GM12873 (cell line): ENCODE measurements at regions not wholly inside any gene's neighbourhood (a gene's known extent, or its start where the extent isn't known, plus 50 kb on each side); places are given as distances from the start of the nearest gene placed in this dataset.

Experiments used
- TF ChIP-seq, protein P1 (sequence below): IDR thresholded peaks from 2 replicates; pipeline ENCODE4 v1.5.1; 2012; ENCODE audit warnings: low read depth, mild to moderate bottlenecking, moderate library complexity, low read length, control low read depth; ENCODE audit not compliant: insufficient read depth; ENCODE audit errors: missing control alignments

DNA sequence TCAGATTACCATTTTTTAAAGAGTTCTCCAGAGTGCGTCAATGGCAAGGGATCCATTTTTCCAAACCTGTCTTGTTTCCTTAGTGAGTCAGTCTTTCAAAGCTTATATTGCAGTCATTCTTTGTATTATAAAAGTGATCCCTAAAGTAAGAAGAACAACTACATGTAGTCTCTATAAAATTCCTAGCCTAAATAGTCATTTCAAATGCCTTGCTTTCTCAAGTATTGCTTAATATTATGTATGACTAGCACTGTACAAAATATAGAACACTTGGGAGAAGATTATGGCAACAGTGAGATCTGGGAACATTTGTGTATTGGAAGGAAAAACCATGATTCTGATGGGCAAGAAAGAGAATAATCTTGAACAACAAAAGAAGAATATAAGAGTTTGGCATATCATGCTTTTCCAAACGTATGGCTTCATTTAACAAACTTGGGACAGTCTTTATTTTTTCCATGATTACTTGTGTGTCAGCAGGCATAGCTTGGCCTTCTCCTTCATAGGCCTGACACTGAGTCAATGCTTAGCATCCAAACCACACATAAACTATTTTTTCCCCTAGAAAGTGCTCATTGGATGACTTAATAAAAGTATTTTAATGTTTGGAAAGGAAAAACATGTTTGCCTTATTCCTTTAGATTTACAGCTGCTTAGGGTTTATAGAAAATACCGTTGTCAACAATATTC lies 547.4 kb downstream of the LTN1 start:
- TF ChIP-seq, protein P1, sequence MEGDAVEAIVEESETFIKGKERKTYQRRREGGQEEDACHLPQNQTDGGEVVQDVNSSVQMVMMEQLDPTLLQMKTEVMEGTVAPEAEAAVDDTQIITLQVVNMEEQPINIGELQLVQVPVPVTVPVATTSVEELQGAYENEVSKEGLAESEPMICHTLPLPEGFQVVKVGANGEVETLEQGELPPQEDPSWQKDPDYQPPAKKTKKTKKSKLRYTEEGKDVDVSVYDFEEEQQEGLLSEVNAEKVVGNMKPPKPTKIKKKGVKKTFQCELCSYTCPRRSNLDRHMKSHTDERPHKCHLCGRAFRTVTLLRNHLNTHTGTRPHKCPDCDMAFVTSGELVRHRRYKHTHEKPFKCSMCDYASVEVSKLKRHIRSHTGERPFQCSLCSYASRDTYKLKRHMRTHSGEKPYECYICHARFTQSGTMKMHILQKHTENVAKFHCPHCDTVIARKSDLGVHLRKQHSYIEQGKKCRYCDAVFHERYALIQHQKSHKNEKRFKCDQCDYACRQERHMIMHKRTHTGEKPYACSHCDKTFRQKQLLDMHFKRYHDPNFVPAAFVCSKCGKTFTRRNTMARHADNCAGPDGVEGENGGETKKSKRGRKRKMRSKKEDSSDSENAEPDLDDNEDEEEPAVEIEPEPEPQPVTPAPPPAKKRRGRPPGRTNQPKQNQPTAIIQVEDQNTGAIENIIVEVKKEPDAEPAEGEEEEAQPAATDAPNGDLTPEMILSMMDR: no peak

DNA sequence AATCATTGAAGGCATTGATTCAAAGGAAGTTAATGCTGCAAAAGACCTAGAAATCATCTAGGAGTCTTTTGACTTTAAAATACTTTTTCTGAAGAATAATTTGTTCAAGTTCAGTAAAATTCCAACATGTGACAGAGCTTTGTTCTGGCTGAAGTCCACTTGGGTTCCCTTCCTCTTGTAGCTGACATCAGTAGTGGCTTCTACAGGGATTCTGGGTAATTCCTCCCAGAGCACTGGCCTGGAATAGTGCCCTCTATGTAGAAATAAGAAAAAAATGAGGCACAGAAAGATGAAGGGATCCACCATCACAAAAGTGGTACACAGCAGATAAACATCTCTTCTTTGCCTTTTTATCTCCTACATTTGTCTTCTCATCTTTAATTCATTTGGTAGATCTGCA lies 548.1 kb downstream of the LTN1 start:
- TF ChIP-seq, protein P1: no peak

DNA sequence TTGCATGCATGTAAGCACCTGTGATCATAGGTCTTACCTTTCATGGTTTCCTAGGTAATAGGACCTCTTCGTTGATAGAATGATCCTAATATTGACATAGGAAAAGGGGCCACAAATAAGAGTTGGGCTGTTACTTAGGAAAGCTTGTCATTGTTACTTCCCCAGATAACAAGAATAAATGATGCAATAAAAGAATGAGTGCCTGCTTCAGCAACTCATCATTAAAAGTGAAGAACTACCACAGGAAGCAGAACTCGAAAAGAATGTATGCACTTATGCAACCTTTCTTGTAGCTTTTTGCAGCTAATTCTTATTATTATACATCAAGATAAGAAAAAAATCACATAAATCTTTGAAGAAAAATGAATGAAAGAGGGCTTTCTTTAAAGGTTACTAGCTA lies 548.6 kb downstream of the LTN1 start:
- TF ChIP-seq, protein P1: no peak

DNA sequence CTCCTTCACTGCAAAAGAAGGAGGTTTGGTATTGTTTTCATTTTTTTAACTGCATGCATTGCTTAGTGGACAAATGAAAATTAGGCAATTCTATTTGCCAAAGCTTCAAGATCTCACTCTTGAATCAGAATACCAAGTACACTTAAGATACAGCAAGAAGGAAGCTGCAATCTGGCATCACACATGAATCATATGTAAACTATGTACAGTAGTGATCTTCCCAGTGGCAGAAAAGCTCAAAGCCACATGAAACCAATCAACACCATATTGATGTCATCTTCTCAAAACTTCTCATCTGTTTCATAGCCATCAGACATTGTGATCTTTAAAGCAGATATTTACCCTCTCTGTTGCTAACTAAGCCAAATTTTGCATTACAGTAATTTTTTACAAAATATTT lies 550.1 kb downstream of the LTN1 start:
- TF ChIP-seq, protein P1: no peak

DNA sequence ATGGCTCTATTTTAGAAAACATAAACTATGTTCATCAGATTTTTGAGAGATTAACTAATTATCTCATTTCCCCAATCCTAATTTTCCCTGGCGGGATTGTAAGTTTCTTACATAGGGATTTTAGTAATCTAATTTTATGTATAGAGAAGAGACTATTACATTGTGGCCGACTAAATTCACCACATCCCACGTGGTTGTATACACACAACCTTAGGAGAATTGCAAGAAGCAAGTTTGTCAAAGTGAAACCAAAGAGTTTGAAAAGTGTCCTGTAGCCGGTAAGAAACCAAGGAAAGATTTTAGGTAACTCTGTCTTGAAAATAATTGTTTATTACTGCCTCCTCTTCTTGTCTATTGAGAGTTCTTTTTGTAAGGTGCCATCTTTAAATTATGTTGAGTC lies 550.6 kb downstream of the LTN1 start:
- TF ChIP-seq, protein P1: no peak

DNA sequence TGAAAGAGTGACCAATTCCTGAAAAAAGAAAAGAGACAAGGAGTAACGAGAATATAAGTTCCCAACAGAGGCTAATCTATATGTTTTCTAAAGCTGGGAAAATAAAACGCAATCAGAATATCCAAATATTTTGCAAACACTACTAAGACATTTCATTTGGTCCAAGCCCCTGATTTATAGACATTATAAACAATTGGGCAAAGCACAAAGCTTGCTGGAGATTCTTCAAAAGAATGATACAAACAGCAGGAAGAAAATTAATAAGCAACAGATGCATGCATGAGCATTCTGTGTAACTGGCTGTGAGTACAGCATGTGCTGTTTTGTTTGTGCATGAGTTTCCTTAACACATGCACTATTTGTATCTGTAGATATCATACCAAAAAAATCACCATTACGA lies 552.9 kb downstream of the LTN1 start:
- TF ChIP-seq, protein P1: no peak

DNA sequence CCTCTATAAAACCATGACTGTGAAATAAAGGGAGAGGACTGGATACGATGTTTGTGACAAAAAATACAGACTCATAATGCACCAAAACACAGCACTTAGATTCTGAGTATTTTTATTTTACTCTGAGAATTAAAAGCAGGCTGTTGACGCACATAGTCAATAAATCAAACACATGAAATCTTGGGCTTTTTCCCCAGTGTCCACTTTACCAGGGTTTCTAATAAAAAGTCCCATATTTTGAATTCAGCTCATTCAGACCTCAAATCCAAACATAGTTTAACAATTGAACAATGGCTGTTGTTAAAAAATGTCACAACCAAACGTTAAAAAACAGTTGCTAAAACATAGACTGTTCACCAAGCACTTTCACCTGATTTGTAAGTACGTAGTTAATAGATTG lies 553.4 kb downstream of the LTN1 start:
- TF ChIP-seq, protein P1: no peak
